ES-I3 (cell line): ENCODE measurements at regions not wholly inside any gene's neighbourhood (a gene's known extent, or its start where the extent isn't known, plus 50 kb on each side); places are given as distances from the start of the nearest gene placed in this dataset.

Experiments
- H3K36me3 ChIP-seq: 2 replicates; pipeline ENCODE4 v1.6.1; 2013; ENCODE audit warnings: mild to moderate bottlenecking, low read length, control low read depth, moderate library complexity; ENCODE audit not compliant: insufficient read depth
- H3K4me1 ChIP-seq: 2 replicates; pipeline ENCODE4 v1.6.1; 2013; ENCODE audit warnings: mild to moderate bottlenecking, control low read depth, low read length; ENCODE audit not compliant: insufficient read depth
- H3K9ac ChIP-seq: 2 replicates; pipeline ENCODE4 v1.6.1; 2013; ENCODE audit warnings: low read depth, mild to moderate bottlenecking, low read length, moderate library complexity
- H3K9me3 ChIP-seq: 2 replicates; pipeline ENCODE4 v1.6.1; 2013; ENCODE audit warnings: mild to moderate bottlenecking, low read length, moderate library complexity; ENCODE audit not compliant: control insufficient read depth, insufficient read depth

- H3K4me1 ChIP-seq = no peaks in the 10 kb centered on the region
- no peaks in the 10 kb centered on the region for H3K36me3 ChIP-seq
- no peak overlapping the region for H3K9ac ChIP-seq
- no peaks in the 10 kb centered on the region for H3K9me3 ChIP-seq
Measured at GRCh38 chr3:159448902-159449301, 539.7 kb upstream of the IL12A start.

DNA sequence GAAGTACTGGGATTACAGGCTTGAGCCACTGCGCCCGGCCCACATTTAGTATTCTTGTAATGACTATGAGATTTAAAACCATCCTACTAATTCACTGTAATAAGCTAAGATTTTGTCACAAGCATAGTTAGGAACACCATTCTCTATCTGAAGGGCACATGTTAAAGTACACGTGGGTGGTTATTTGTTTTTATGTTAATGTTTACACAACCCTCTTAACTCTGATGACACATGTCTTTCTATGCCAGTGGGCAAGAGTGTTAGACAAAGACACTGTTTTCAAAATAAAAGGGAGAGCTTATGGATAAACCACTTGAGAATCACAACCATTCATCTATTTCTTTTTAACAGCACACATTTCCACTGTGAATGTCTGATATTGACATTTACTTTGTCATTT lies 537.6 kb upstream of the IL12A start:
- Histone ChIP-seq H3K4me1 (no peaks in the 10 kb centered on the region), H3K36me3 (no peaks in the 10 kb centered on the region), H3K9me3 (no peaks in the 10 kb centered on the region), H3K9ac (no peak overlapping the region)

- Histone ChIP-seq H3K9ac (no peak overlapping the region), H3K4me1 (no peaks in the 10 kb centered on the region), H3K36me3 (no peaks in the 10 kb centered on the region), H3K9me3 (no peaks in the 10 kb centered on the region)
Measured at GRCh38 chr3:159451482-159451881, 537.2 kb upstream of the IL12A start.

DNA sequence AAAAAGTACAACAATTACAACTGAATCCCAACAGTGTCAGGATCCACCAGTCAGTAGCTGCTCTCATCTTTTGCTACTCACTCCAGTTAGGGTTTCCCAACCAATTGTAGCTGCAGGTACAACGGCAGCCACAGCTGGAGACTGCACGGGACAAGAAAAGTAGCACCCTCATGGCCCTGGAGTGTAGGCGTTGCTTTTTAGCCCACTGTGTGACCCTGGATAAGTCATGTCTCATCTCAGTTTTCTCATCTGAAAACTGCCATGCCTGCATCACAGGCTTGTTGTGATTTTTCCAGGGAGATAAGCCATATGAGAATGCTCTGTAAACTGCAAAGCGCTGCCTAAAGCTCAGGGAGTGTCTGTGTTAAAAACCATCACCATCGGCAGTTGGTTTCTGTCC lies 535.6 kb upstream of the IL12A start:
- Histone ChIP-seq H3K9me3 (no peaks in the 10 kb centered on the region), H3K4me1 (no peaks in the 10 kb centered on the region), H3K9ac (no peak overlapping the region), H3K36me3 (no peaks in the 10 kb centered on the region)

DNA sequence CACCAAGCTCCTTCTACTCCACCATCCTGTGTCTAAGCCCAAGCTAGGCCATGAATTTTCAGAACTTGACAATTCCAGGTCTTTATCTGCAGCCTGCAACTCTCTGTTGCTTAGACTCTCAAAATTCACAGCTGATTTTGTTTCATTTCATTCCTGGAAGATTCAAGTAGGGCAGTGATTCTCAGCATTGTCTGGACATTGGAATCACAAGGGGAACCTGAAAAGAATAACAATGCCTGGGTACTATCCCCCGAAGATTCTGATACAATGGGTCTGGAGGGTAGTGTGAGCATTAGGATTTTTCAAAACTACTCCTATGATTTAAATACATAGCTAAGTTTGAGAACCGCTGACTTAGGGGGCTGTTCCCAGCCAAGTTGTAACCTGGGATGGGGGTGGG lies 534.7 kb upstream of the IL12A start:
- no peaks in the 10 kb centered on the region for H3K36me3 ChIP-seq
- H3K9ac ChIP-seq = no peak overlapping the region
- peaks cover 6% of the 10 kb centered on the region; the same call in 1 of the 2 replicates for H3K4me1 ChIP-seq
- no peaks in the 10 kb centered on the region for H3K9me3 ChIP-seq

GRCh38 chr3:159455741-159456181 lies 532.9 kb upstream of the IL12A start:
- Histone ChIP-seq H3K36me3 (no peaks in the 10 kb centered on the region), H3K9ac (no peak overlapping the region), H3K9me3 (no peaks in the 10 kb centered on the region), H3K4me1 (peaks cover 6% of the 10 kb centered on the region; the same call in 1 of the 2 replicates)

DNA sequence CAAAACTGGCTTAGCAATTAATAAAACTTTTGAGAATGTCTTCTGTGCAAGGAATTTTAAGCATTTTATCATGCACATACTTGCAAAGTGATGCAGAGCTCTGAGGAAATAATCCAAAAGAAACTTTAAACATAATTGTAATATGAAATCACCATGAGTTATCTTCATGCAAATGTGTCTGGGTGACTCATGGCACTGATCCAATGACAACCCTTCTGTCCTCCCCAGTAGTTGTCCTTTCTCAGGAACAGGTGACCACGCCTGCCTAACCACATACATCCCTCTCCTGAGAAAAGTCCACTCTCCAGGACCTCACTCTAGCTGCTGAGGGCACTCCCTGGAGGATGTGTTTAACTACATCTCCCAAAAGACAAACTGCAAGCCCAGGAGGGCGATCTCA lies 530.6 kb upstream of the IL12A start:
- H3K9me3 ChIP-seq = no peaks in the 10 kb centered on the region
- no peak overlapping the region for H3K9ac ChIP-seq
- peaks cover 6% of the 10 kb centered on the region; the same call in 1 of the 2 replicates for H3K4me1 ChIP-seq
- H3K36me3 ChIP-seq = no peaks in the 10 kb centered on the region

- H3K36me3 ChIP-seq = no peaks in the 10 kb centered on the region
- H3K9me3 ChIP-seq = no peaks in the 10 kb centered on the region
- no peak overlapping the region for H3K9ac ChIP-seq
- peaks cover 6% of the 10 kb centered on the region; the same call in 1 of the 2 replicates for H3K4me1 ChIP-seq
Measured at GRCh38 chr3:159458982-159459381, 529.7 kb upstream of the IL12A start.

- no peaks in the 10 kb centered on the region for H3K36me3 ChIP-seq
- H3K9me3 ChIP-seq = no peaks in the 10 kb centered on the region
- H3K9ac ChIP-seq = no peak overlapping the region
- no peaks in the 10 kb centered on the region for H3K4me1 ChIP-seq
Measured at GRCh38 chr3:159472611-159473010, 516.0 kb upstream of the IL12A start.

DNA sequence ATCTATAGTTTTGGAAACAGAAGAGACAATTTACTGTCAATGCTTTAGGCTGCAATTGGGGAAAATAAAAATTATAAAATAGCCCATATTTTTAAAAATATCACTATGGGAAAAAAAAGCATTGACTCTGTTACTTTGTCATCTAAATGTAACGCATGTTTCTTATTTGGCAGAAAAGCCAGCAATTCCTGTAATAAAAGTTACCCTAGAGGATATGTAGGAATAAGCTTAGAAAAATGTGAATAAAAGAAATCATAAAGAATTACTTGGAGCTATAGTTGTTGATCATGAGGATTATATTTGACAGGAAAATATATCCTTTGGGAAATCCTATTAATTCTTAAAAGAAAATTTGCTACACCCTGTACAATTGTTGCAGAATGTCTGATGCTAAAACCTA lies 515.4 kb upstream of the IL12A start:
- no peaks in the 10 kb centered on the region for H3K9me3 ChIP-seq
- H3K9ac ChIP-seq = no peak overlapping the region
- no peaks in the 10 kb centered on the region for H3K4me1 ChIP-seq
- H3K36me3 ChIP-seq = no peaks in the 10 kb centered on the region

- H3K9me3 ChIP-seq = no peaks in the 10 kb centered on the region
- no peaks in the 10 kb centered on the region for H3K36me3 ChIP-seq
- 0 out of 2 replicates have a peak, but pooled peaks cover 13% of the 10 kb centered on the region for H3K4me1 ChIP-seq
- H3K9ac ChIP-seq = no peak overlapping the region
Measured at GRCh38 chr3:159480046-159480445, 508.6 kb upstream of the IL12A start.

- Histone ChIP-seq H3K9ac (no peak overlapping the region), H3K4me1 (0 out of 2 replicates have a peak, but pooled peaks cover 13% of the 10 kb centered on the region), H3K36me3 (no peaks in the 10 kb centered on the region), H3K9me3 (no peaks in the 10 kb centered on the region)
Measured at GRCh38 chr3:159482241-159482993, 506.2 kb upstream of the IL12A start.

DNA sequence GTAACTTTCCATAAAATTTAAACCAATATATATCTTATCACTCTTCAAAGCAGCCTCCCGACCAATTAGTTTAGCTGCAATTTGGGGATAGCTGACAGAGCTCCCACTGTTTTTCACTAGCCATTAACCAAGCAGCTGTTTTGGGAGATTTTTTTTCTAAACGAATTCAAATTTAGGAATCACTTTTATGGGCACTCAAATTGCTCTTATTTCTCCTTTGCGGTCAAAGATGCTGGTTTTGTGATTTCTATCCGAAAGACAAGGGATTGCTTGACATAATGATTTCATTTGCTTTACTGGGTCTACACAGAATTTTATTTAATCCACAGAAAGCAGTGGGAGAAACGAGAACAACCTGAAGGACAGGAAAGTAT lies 505.7 kb upstream of the IL12A start:
- 0 out of 2 replicates have a peak, but pooled peaks cover 13% of the 10 kb centered on the region for H3K4me1 ChIP-seq
- no peaks in the 10 kb centered on the region for H3K9me3 ChIP-seq
- H3K9ac ChIP-seq = no peak overlapping the region
- no peaks in the 10 kb centered on the region for H3K36me3 ChIP-seq

DNA sequence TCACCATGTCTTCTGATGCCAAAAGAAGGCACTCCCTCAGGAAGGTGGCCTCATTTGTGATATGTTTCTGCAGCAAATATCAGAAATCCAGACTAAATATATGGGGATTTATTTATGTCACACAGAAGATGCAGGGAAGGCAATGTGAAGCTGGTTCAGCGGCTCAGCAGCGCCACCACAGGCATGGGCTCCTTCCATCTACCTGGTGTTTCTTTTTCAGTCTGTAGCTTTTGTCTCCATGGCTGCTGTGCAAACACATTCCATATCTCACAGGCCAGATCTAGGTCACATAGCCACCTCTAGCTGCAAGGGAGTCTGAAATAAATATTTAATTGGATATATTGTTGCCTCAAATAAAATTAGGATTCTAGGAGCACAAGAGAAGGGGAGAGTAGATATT lies 502.1 kb upstream of the IL12A start:
- H3K9me3 ChIP-seq = no peaks in the 10 kb centered on the region
- no peak overlapping the region for H3K9ac ChIP-seq
- no peaks in the 10 kb centered on the region for H3K36me3 ChIP-seq
- 0 out of 2 replicates have a peak, but pooled peaks cover 13% of the 10 kb centered on the region for H3K4me1 ChIP-seq

DNA sequence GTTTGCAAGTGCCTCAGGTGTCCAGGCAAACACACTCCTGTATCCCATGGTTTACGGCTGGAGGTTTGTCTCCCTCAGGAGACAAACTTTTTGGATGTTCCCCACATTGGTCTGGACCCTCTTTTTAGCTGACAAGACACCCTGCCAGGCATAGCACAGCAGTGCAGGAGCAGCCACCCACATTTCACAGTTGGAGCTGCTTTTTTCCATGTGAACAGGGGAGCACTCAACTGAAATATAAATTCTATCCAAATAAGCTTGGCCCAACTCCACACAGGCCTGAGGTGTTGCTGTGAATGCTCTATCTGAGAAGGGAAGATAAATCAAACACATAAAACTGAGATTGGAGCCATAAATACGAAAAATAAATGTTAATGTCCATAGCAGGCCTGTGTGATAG lies 501.3 kb upstream of the IL12A start:
- H3K9me3 ChIP-seq = no peaks in the 10 kb centered on the region

More for the DNA sequence above, 501.3 kb upstream of the IL12A start:
- no peak overlapping the region for H3K9ac ChIP-seq
- H3K4me1 ChIP-seq = 0 out of 2 replicates have a peak, but pooled peaks cover 9% of the 10 kb centered on the region
- no peaks in the 10 kb centered on the region for H3K36me3 ChIP-seq
